ENCODE measurements at regions not wholly inside any gene's neighbourhood (a gene's known extent, or its start where the extent isn't known, plus 50 kb on each side); places are given as distances from the start of the nearest gene placed in this dataset.

DNA sequence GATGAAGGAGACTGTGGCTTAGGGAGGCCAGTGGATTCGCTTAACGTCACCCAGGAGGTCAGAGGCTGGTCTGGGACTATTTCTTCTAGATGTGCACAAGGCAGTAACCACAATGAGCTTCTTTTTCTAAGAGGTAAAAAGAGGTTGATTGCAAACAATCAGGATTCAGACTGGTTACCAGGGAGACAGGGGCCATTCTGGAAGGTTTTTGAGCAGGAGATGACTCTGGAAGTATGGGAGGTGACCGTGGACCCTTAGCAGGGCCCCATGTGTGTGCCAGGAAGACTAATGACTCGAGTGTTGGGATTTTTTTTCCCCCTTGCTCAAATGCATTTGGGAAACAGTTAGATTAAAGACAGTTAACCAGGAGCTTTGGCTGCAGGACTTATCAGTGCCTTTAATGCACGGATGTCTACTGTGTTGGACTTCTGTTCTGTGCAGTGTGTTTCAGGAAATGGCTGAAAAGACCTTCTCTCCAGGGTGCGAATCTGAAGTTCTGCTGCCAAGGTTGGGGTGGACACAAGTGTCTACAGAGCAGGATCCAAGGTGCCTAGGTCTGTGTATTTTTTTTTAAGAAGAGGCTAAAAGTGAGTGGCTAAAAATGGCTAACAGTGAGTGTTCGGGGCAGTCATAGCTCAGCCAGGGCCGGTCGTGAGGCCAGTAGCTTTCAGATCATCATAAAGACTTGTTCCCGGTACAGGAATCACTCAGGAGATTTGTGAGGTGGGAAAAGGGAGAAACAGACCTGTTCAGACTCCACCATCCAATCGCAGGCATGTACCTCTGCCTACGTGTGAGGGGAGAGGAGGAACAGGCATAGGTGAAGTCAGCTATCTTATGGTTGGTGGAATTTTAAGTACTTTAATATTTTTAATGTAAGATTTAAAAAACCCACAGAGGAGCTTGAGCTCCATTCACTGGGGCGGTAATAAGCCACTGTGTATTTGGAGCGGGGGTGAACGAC is 82.3 kb upstream of the CIBAR2 start:
- TF ChIP-seq GTF2F1 (IDR thresholded peaks at IDR 0.05; ENCODE audit: low read length) (no peak), SIN3A (IDR thresholded peaks at IDR 0.05; ENCODE audit: borderline replicate concordance, low read depth, low read length) (no peak), NFRKB (IDR thresholded peaks at IDR 0.05) (no peak), RAD51 (IDR thresholded peaks at IDR 0.05; ENCODE audit: borderline replicate concordance) (no peak), MAFK (conservative IDR thresholded peaks at IDR 0.05 in 1 of 2, IDR thresholded peaks at IDR 0.05 in 1 of 2; ENCODE audit: low read length in 2 of 2) (no peak), ZNF317 (CRISPR knock-in tag; IDR thresholded peaks at IDR 0.05) (no peak), ZNF331 (CRISPR knock-in tag; IDR thresholded peaks at IDR 0.05) (no peak)
